Tibial nerve (tissue), 4 donors: ENCODE measurements at regions not wholly inside any gene's neighbourhood (a gene's known extent, or its start where the extent isn't known, plus 50 kb on each side); places are given as distances from the start of the nearest gene placed in this dataset.

Experiments used
- EP300 ChIP-seq, 2 donors: sonication (generic); formaldehyde crosslinking; IDR thresholded peaks; one replicate each; pipeline ENCODE4 v1.6.1; 2017; ENCODE audit warnings: antibody characterized with exemption in 2 of 2, mild to moderate bottlenecking in 1 of 2
- POLR2A ChIP-seq, 2 donors: fragments of 450-650 bp; IDR thresholded peaks; one replicate each; pipeline ENCODE4 v1.6.1; 2017; ENCODE audit warnings: antibody characterized with exemption in 2 of 2, mild to moderate bottlenecking in 2 of 2, moderate library complexity in 2 of 2
- TF ChIP-seq, protein P1 (sequence below), 5 experiments: fragments of 200-600 bp in 3 of 5; fragments of 450-650 bp in 2 of 5; sonication (generic) in 3 of 5; IDR thresholded peaks; one replicate each; pipeline ENCODE4 v1.5.1; 2016 to 2019; ENCODE audit warnings: antibody characterized with exemption in 5 of 5, mild to moderate bottlenecking in 3 of 5, moderate library complexity in 2 of 5

GRCh38 chr6:169980826-169981450, 229.5 kb downstream of the ERMARD start:
- TF ChIP-seq, protein P1, sequence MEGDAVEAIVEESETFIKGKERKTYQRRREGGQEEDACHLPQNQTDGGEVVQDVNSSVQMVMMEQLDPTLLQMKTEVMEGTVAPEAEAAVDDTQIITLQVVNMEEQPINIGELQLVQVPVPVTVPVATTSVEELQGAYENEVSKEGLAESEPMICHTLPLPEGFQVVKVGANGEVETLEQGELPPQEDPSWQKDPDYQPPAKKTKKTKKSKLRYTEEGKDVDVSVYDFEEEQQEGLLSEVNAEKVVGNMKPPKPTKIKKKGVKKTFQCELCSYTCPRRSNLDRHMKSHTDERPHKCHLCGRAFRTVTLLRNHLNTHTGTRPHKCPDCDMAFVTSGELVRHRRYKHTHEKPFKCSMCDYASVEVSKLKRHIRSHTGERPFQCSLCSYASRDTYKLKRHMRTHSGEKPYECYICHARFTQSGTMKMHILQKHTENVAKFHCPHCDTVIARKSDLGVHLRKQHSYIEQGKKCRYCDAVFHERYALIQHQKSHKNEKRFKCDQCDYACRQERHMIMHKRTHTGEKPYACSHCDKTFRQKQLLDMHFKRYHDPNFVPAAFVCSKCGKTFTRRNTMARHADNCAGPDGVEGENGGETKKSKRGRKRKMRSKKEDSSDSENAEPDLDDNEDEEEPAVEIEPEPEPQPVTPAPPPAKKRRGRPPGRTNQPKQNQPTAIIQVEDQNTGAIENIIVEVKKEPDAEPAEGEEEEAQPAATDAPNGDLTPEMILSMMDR (IDR thresholded peaks at IDR 0.05) = no peak
- TF ChIP-seq POLR2A (IDR thresholded peaks at IDR 0.05) (no peak), EP300 (IDR thresholded peaks at IDR 0.05) (no peak)
